Umbilical cord (tissue), 1 donor: ENCODE measurements at regions not wholly inside any gene's neighbourhood (a gene's known extent, or its start where the extent isn't known, plus 50 kb on each side); places are given as distances from the start of the nearest gene placed in this dataset.

ENCODE experiments used
- DNase-seq: peaks from one replicate; pipeline ENCODE4 v3.0.0-alpha.2; 2015; ENCODE audit warnings: low spot score

GRCh38 chr2:180063494-180064092, 56.5 kb upstream of the CWC22 start:
- no peak for DNase-seq

- no peak for DNase-seq
Measured at GRCh38 chr2:180062178-180062577, 55.1 kb upstream of the CWC22 start.

- DNase-seq: no peak
Measured at GRCh38 chr2:180061546-180061945, 54.4 kb upstream of the CWC22 start.

- DNase-seq: no peak
Measured at GRCh38 chr2:180061085-180061484, 54.0 kb upstream of the CWC22 start.

- no peak for DNase-seq
Measured at GRCh38 chr2:180058993-180059392, 51.9 kb upstream of the CWC22 start.

GRCh38 chr2:180057706-180058412, 50.8 kb upstream of the CWC22 start:
- no peak for DNase-seq
